ENCODE measurements at regions not wholly inside any gene's neighbourhood (a gene's known extent, or its start where the extent isn't known, plus 50 kb on each side); places are given as distances from the start of the nearest gene placed in this dataset.

GRCh38 chr14:105850853-105851581 lies 324.6 kb downstream of the TMEM121 start:
- TF ChIP-seq, protein P1, sequence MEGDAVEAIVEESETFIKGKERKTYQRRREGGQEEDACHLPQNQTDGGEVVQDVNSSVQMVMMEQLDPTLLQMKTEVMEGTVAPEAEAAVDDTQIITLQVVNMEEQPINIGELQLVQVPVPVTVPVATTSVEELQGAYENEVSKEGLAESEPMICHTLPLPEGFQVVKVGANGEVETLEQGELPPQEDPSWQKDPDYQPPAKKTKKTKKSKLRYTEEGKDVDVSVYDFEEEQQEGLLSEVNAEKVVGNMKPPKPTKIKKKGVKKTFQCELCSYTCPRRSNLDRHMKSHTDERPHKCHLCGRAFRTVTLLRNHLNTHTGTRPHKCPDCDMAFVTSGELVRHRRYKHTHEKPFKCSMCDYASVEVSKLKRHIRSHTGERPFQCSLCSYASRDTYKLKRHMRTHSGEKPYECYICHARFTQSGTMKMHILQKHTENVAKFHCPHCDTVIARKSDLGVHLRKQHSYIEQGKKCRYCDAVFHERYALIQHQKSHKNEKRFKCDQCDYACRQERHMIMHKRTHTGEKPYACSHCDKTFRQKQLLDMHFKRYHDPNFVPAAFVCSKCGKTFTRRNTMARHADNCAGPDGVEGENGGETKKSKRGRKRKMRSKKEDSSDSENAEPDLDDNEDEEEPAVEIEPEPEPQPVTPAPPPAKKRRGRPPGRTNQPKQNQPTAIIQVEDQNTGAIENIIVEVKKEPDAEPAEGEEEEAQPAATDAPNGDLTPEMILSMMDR (IDR thresholded peaks at IDR 0.05): no peak
- no peak for TF ChIP-seq POLR2A (IDR thresholded peaks at IDR 0.05)

Measured in testis (tissue), 2 donors.